HG02623 (cell line): ENCODE measurements at regions not wholly inside any gene's neighbourhood (a gene's known extent, or its start where the extent isn't known, plus 50 kb on each side); places are given as distances from the start of the nearest gene placed in this dataset.

Experiments used
- ATAC-seq: cut with Tn5 transposase; IDR thresholded peaks from one replicate; pipeline ENCODE4 v1.9.1; 2021; ENCODE audit warnings: moderate library complexity; ENCODE audit not compliant: unreplicated experiment

DNA sequence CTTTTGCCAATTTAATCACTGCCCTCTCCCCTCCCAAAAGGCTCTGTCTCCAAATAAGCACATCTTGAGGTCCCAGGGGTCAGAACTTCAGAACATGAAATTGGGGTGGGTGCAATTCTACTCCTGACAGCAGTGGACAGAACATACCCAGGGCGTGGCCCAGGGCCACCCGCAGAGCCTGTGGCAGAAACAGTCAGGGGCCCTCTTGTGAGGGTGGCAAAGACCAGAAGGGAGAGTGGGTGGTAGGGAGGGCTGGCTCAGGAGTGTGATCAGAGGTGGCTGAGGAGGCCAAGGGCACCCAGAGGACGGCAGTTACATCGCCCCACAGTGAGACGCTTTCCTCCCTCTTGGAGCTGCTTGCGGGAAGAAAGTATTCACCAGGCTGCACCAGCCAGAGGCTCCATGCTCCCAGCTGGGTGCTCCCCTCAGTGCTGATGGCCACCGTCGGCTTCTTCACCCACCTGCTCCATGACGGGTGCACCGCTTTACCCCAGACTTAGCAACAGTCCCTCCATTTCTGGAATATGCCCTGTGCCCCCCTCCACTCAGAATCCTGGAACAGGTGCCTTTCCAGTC lies 1388.0 kb downstream of the BRD1 start:
- no peak for ATAC-seq

DNA sequence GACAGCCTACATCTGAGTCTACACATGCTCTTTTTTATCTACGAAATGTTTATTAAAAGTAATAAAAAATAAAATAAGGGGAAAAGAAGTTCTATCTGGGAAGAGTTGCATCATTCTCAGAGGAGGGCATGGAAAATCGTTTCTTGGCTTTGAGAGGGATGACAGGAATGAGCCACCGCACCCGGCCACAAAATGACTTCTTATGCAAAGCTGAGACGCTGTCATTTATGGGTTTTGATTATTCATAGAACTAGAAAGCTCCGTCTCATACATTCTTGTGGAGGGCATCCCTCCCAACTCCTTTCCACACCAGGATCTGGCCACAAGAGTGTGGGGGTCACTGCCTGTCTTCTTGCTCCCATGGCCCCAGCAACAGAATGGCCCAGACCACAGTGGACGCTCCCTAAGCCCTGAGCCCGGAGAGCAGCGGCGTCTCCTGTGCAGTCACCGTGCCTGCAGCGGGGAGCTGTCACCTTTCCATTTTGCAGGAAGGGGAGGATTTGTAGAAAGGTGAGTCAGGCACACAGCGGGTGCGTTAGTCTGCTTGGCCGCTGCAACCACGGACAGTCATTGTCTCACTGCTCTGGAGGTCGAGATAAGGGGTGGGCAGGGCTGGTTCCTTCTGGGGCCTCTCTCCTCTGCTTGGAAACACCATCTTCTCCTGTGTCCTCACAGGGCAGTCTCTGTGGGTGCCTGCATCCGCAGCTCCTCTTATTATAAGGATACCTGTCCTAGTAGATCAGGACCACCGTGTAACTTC lies 1388.7 kb downstream of the BRD1 start:
- ATAC-seq, result no peak

DNA sequence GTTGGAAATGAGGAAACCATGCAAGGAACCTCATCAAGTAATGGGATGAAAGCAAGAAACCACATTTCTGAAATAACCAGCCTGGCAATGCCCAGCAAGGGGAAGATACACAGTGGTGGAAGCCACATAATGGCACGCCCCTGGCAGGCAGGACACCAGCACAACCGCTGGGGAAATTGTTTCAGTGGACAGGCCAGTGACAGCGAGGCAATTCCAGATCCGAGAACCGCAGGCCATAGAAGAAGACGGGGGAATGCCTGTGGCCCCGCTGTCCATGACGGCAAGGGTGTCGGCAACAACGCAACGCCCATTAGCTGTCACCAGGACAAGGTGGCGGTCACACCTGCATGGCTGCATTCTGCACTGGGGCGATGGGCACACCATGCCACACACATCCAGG lies 1389.6 kb downstream of the BRD1 start:
- no peak for ATAC-seq

DNA sequence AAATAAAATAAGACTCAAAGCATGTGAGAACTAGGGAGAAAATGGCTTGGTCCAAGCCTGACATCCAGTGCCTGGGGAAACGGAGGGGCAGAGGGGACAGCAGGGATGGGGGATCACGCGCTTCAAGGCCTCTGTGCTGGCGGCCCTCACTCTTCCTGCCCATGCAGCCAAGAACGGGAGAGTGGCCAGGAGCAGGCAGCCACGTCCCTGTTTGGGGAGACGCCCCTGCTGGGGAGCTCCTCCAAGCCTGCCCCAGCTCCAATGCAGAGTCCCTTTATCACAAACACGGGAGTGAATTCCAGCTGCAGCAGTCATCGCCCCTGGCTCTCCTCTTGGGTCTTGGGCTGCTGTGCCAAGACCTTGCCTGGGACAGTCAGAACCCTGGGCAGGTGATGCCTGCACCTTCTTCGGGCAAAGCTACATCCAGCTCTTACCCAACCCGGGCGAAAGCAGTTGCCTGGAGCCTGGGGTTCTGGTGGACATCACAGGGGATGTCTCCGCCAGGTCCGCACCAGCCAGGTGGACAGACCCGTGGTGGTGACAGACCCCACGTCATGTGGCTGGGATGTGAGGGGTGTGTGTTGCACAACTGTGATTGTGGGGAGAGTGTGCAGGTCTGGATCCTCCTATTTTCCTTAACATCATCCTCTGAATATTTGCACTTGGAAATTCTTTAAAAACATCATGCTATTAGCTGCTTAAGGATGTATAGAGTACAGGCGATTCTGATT lies 1391.3 kb downstream of the BRD1 start:
- ATAC-seq, result no peak

DNA sequence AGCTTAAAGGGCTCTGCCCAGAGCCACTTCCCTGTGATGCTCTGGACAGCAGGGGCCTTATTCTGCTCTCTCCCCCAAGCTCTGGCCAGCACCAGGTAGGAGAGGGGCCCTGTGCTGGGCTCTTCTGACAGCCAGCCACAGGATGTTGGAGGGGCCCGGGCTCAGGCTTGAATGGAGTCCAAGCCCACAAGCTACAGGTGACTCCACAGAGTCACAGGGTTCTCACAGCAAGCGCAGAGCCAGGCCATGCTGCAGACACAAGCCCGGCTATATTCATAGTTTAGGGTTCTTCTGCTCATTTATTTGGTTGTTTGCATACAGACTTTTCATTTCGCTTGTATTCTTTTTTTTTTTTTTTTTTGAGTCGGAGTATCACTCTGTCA lies 1392.8 kb downstream of the BRD1 start:
- ATAC-seq, result no peak

DNA sequence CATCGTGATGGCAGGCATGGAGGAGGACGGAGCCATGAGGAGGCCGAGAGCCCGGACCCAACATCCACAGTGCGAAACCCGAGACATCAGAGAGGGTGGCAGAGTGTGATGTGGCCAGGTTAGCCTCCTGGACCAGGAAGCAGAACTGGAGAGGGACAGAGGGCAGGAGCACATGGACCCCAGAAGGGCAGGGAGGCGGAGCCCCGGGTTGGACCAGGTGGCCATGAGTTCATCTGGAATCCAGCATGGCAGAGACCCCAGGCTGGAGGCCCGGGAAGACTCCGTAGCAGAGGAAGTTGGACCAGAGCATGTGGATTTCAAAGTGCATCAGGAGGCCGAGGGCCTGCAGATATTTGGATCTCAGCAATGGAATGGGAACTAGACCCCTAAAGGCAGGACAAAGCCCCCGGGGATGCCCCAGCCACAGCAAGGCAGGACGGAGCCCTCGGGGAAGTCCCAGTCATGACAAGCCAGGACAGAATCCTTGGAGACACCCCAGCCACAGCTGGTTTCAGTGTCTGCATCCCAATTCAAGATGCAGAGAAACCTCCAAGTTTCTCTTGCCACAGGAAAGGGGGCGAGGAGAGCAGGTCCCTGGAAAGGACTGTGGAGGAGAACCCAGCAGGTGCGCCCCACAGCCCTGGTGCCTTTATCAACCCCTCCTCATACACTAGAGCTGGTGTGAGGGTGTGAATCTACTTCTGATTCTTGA lies 1393.4 kb downstream of the BRD1 start:
- ATAC-seq, result no peak

DNA sequence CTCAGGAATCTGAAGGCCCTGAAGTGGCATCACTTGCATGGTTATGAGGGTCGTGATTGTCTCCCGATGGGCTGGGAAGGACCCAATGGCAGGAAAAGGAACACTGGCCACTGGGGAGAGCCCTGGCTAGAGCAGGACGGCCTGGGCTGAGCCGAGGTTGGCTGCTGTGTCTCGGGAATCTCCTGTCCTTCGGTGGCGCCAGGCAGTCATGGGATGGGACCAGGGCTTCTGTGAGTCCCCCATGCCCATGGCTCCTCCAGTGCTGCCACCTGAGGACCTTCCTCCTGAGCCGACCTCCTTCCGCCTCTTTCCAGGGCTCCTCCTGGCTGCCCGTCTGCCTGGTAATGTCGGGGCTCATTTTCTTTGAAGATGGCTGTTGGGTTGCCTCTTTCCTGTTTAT lies 1394.0 kb downstream of the BRD1 start:
- ATAC-seq, result no peak

DNA sequence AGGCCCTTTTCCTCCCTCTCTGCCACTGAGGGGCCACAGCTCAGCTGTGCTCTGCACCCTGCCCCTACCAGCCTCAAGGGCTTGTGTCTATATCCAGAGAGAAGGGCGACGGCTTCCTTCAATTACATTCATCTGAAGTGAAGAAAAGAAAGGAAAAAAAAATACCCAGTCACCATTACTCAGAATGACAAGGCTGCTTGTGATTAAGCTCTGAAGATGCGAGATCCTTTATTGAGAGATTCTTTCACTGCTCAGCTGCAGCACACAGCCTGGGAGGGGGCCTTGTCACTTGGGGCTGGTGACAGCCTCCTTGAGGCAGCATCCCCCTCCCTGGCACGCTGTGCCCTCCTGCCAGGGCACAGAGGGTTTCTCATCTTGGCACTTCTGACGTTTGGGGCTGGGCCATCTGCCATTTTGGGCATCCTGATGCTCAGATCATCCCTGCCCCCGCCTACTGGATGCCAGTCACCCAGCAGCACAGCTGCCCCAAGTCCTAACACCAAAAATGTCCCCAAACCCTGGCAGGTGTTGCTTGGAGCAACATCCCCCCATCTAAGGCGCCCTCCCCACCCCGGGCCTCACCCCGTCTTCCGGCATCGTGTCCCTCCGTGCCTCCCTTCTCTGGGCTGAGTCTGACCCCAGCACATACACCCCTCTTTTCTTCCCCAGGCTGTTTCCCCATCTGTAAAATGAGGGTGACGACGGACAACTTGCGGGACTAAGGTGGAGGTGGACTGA lies 1394.7 kb downstream of the BRD1 start:
- ATAC-seq, result no peak

DNA sequence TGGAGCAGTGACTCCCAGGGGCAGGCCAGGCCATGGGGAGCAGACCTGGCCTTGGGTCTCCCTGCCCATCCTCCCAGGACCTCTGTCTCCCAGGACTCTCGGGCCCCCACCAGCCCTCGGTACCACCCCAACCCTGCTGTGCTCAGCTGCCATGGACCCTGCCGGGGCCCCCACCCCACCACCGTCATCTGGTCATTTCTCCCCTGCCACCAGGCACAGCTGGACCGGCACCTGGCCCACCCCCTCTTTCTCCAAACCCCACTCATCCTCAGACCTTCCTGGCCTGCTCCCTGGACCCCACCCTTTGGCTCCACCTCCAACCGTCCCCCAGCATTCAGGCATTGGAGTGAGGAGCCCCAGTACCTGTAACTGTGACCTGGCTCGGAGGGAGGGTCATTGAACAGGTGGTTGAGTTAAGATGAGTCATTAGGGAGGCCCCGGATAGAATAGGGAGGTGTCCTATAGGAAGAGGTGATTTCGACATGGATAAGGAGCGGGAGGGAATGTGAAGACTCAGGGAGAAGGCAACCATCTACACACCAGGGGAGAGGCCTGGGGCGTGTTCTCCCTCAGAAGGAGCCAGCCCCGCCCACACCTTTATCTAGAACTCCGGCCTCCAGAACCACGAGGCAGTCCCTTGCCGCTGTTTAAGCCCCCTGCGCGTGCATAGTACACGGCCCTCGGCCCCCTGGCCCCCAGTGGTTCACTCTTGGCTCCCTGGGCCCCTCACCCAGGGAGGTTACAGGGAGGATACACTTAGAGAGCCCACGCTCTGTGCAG lies 1395.9 kb downstream of the BRD1 start:
- ATAC-seq, result no peak

DNA sequence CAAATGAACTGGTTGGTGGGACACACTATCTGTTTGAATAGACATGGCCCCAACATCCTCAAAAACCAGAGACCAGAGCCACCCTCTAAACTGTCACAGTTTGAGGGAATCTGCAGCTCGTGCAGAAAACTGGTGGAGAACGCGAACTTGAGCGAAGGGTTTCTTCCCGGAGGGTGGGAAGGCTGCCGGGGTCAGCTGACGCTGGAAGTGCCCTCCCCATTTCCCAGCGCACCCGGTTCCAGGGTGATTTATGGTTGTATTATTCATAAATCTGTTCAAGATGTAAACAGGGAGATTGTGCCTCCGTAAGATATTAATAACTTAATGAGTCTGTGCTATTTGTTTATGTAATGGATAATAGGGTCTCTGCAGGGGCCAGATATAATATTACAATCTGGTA lies 1396.7 kb downstream of the BRD1 start:
- no peak for ATAC-seq

DNA sequence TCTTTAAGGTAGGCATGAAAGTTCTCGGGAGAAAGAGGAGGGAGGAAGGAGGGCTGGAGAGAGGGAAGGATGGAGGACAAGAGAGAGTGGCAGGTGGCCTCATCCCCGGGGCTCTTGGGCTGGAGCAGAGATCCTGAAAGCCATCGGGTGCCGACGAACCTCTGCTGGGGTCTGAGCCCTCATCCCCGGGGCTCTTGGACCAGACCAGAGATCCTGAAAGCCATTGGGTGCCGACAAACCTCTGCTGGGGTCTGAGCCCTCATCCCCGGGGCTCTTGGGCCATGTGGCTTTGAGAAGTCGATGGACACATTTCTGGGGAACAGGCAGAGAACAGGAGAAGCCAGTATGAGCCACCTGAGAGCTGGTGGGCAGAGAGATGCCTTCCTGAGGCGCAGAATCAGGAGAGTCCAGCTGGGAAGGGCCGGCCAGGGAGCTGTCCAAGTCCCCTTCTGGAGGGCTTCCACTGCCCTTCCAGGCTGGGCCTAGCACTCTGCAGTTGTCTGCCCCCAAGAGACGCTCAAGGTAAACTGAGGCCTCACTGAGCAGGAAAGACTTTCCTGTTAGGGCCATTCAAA lies 1398.1 kb downstream of the BRD1 start:
- ATAC-seq, result no peak

DNA sequence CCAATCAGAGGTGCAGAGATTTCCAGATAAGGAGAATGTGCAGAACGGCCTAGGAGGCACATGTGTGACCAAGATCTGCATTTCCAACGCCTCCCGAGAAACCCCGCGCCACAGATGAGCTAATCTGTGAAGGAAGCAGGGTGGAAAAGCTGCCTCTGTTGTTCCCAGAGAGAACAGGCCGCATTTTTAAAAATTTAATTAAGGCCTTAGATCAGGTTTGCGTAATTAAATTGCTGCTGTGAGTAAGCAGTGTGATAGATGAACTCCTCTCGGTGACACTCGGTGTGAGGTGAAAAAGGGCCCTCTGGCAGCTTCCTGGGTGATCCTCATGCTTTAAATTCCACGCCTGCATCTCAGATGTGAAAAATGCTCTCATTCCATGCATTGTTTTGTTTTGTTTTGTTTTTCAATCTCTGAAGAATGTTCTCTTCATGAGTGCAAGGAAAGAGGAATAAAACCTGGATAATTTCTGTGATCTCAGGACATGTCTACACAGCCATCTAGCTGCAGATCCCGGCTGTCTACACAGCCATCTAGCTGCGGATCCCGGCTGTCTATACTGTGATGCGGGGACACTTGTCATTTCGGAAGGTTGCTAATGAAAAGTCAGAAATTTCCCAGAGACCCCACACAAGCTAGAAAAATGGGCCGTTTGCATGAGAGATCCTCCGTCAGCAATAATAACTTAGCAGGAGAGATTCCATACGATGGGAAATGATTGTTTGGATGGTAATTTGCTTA lies 1398.9 kb downstream of the BRD1 start:
- ATAC-seq, result no peak

DNA sequence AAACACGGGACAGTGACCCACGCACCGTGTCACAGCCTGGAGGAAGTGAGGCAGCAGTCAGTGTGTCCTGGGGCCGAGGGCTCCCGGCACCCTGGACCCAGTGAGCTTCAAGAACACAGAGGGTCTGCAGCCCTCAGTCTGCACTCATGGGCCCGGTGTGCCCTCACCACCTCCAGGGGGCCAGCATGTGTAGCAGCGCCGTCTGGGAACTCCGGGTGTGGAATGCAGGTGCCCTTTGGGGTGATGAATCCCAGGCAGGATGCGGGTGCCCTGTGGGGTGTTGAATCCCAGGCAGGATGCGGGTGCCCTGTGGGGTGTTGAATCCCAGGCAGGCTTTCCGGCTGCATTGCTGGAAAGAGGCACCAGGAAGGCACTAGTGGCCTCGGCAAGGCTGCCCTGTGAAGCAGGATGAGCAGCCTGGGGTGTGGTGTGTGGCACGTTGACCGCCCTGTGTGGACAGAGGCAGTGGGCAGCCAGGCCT lies 1399.9 kb downstream of the BRD1 start:
- ATAC-seq, result no peak

DNA sequence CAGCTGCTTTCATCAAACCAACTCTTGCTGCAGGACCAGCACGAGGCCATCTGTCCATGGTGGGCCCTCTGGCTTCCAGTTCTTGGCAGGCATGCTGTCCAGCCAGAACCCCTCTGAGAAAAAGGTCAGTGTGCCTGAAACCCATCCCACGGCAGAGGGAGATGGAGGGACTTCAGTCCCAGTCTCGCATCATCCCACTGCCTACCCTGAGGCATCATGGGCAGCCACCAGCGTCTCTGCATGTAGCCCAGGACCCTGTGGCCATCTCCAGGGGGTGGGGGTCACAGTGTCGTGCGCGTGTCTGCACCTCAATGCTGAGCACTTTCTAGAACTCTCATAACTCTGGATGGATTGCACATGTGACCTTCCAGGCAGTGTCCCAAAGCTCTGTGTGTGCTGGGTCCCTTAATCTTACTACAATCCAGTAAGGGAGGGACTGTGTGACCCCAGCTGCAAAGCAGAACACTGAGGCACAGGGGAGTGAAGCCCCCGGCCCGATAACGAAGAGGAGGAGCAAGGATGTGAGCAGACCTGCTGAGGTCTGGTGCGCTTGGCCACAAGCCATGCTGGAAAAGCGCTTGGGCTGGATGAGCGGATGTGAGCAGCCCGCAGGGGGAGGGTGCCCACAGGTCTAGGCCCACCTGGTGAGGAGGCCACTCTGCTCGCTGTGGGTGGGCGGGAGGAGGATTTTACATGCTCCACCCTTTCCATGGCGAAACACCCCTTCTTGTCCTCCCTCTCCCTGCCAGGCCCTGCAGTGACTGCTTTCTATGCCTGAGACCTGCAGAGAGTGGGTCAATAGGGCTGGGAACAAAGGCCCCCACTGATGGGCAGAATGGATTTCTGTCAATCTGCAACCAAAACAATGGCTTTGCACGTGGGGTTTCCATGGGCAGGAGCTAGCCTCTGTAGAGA lies 1401.0 kb downstream of the BRD1 start:
- ATAC-seq, result no peak

DNA sequence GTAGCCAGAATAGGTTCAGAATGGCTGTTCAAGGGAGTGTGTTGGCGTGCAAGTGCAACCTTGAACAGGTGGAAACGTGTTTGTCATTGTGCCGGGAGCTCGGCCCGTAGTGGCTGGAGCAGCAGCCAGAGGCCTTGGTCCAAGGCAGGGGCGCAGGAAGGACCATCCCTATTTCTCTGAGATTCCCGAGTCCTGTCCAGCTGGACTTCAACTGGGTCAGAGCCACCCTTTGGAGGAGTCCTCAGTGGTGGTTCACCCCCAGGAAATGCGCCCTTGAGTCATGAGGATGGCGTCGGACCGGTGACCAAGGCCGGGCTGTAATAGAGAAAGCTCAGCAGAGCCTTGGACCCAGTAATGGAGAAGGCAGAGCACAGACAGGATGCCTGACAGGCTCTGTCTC lies 1402.0 kb downstream of the BRD1 start:
- no peak for ATAC-seq

DNA sequence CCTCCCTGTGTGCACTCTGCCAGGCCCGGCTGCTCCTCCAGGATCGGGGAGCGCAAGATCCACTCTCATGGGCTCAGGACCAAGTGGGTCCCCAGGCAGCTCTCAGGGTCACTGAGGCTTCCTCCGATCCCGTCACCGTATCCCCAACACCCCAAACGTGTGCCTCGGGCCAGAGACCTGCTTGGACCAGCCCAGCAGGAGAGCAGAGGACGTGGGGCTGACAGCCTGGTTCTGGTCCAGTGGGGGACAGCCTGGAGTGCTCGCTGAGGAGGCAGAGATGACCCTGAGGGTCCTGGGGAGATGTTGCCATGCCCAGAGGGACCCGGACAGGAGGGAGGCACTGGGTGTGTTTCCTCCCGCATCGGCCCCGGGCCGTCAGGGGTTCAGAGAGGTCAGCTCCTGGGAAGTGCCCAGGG lies 1402.6 kb downstream of the BRD1 start:
- ATAC-seq, result no peak

DNA sequence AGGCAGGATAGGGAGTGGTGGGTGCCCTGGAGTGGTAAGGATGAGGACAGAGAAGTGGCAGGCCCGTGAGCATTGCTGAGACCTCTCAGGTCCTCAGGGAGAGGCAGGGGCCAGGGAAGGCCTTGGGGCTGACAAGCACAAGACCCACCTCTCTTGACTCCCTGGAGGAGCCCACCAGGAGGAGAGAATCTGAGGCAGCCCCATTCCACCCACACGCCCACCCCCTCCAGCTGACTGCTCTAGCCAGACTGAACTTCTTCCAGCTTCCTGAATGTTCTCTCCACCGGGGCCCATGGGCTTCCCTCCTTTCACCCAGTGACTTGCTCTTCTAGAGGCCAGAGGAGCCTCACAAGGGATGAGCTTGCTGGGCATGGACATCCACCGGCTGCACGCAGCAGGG lies 1403.0 kb downstream of the BRD1 start:
- no peak for ATAC-seq

DNA sequence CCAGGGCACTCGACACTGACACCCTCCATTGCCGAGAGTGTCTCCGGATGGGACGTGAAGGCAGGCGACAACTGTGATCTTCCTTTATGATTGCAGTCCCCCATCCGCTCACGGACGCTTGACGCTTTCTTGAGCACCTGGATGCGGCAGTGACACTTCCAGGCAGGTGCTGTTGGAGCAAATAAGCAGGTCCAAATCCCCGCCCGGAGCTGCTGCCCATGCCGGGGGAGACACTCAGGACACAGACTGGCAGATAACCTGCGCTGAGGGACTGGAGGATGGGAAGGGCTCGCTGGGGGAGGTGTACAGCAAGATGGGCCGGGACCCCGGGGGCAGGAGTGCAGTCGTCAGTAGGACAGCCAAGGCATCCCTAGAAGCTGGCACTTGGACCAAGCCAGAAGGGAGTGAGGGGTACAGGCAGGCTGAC lies 1403.5 kb downstream of the BRD1 start:
- ATAC-seq, result no peak
